ENCODE measurements at regions not wholly inside any gene's neighbourhood (a gene's known extent, or its start where the extent isn't known, plus 50 kb on each side); places are given as distances from the start of the nearest gene placed in this dataset.

DNA sequence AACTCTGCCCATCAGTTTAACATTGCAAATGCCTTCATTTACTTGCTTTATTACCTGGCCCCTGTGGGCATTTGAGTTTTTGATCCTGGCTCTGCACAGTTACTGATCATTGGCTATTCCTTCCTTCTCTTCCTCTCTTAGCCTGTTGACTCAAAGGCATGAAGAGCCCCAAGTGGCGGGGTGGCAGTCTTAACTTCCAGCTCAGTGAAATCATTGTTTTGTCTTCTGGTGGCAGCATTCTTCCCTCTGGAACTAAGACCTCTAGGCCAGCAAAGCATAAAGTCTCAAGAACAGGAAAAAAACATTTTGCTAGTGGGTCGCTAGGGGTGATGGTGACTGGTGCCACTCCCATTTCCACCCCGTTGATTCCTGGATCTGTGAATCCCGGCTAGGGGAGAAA, 52.3 kb upstream of the MRTFB start:
- H2AFZ ChIP-seq (ENCODE audit: low read depth, low read length), result no peak overlapping the region
- H3K4me3 ChIP-seq (ENCODE audit: low read length), result no peak overlapping the region
- no peaks in the 10 kb centered on the region for H4K20me1 ChIP-seq (ENCODE audit: insufficient read depth)
- no peaks in the 10 kb centered on the region for H3K9me2 ChIP-seq (ENCODE audit: insufficient read depth, low read length)
- H3F3A ChIP-seq (ENCODE audit: insufficient read depth, low read length, poor library complexity, severe bottlenecking), result no peaks in the 10 kb centered on the region
- H3K36me3 ChIP-seq (ENCODE audit: insufficient read depth, low read length), result no peaks in the 10 kb centered on the region
- H3K9ac ChIP-seq (ENCODE audit: low read length), result no peak overlapping the region
- no peaks in the 10 kb centered on the region for H3K9me3 ChIP-seq (ENCODE audit: low read length)
- no peaks in the 10 kb centered on the region for H3K79me2 ChIP-seq (replicated peaks; ENCODE audit: insufficient read depth, low read length)
- H3K27ac ChIP-seq (ENCODE audit: low read length), result no peak overlapping the region
- TF ChIP-seq SMC3 (conservative IDR thresholded peaks at IDR 0.05; ENCODE audit: poor library complexity), result no peak
- TF ChIP-seq EP300 (conservative IDR thresholded peaks at IDR 0.05; ENCODE audit: poor library complexity, severe bottlenecking), result no peak
- H3K4me2 ChIP-seq (ENCODE audit: low read length), result no peak overlapping the region
- H3K27me3 ChIP-seq (ENCODE audit: insufficient read depth, low read depth, low read length), result no peaks in the 10 kb centered on the region

GRCh38 chr16:14020141-14020540, 51.0 kb upstream of the MRTFB start:
- H3F3A ChIP-seq (ENCODE audit: insufficient read depth, low read length, poor library complexity, severe bottlenecking), result no peaks in the 10 kb centered on the region
- TF ChIP-seq EP300 (conservative IDR thresholded peaks at IDR 0.05; ENCODE audit: poor library complexity, severe bottlenecking) (no peak), MXI1 (conservative IDR thresholded peaks at IDR 0.05; ENCODE audit: poor library complexity, severe bottlenecking) (no peak), SMC3 (conservative IDR thresholded peaks at IDR 0.05; ENCODE audit: poor library complexity) (no peak), CTCF (IDR thresholded peaks at IDR 0.05; ENCODE audit: poor library complexity, severe bottlenecking) (no peak), POLR2AphosphoS5 (IDR thresholded peaks at IDR 0.05) (no peak), EZH2 (IDR thresholded peaks at IDR 0.05; ENCODE audit: borderline replicate concordance, insufficient read depth, low read length, poor library complexity, severe bottlenecking) (no peak), REST (IDR thresholded peaks at IDR 0.05; ENCODE audit: borderline replicate concordance) (no peak)

More at GRCh38 chr16:14020141-14020540, 51.0 kb upstream of the MRTFB start:
- no peak overlapping the region for H3K4me3 ChIP-seq (ENCODE audit: low read length)
- no peaks in the 10 kb centered on the region for H3K9me3 ChIP-seq (ENCODE audit: low read length)
- no peak overlapping the region for H3K9ac ChIP-seq (ENCODE audit: low read length)
- no peak overlapping the region for H3K27ac ChIP-seq (ENCODE audit: low read length)
- H3K27me3 ChIP-seq (ENCODE audit: insufficient read depth, low read depth, low read length), result no peaks in the 10 kb centered on the region
- no peak overlapping the region for H3K4me2 ChIP-seq (ENCODE audit: low read length)
- no peaks in the 10 kb centered on the region for H3K36me3 ChIP-seq (ENCODE audit: insufficient read depth, low read length)
- H2AFZ ChIP-seq (ENCODE audit: low read depth, low read length), result no peak overlapping the region
- H4K20me1 ChIP-seq (ENCODE audit: insufficient read depth), result no peaks in the 10 kb centered on the region
- H3K9me2 ChIP-seq (ENCODE audit: insufficient read depth, low read length), result no peaks in the 10 kb centered on the region
- H3K79me2 ChIP-seq (replicated peaks; ENCODE audit: insufficient read depth, low read length), result no peaks in the 10 kb centered on the region
